Fibroblast of villous mesenchyme (primary cell): ENCODE measurements at regions not wholly inside any gene's neighbourhood (a gene's known extent, or its start where the extent isn't known, plus 50 kb on each side); places are given as distances from the start of the nearest gene placed in this dataset.
"Not testable (repeated sequence)": the region's sequence is repeated elsewhere in the genome, so short reads cannot be mapped to it uniquely, and the experiment has no call there.

Experiments
- DNase-seq: peaks from one replicate; pipeline ENCODE4 v3.0.0-alpha.2; 2010; ENCODE audit warnings: low read depth
- H3K4me3 ChIP-seq: 2 replicates; pipeline ENCODE4 v1.5.1; 2011; ENCODE audit warnings: low read depth, mild to moderate bottlenecking, low read length
- CTCF ChIP-seq: IDR thresholded peaks from 2 replicates; pipeline ENCODE4 v1.5.1; 2012; ENCODE audit warnings: low read depth, mild to moderate bottlenecking, low read length; ENCODE audit not compliant: insufficient read depth

- no peak overlapping the region for H3K4me3 ChIP-seq
- no peak for DNase-seq
- TF ChIP-seq CTCF, result no peak
These were observed 519.3 kb upstream of the ARPP21 start for GRCh38 chr3:35120026-35120425.

GRCh38 chr3:35137612-35138011 lies 501.7 kb upstream of the ARPP21 start:
- DNase-seq, result no peak
- no peak overlapping the region for H3K4me3 ChIP-seq
- no peak for TF ChIP-seq CTCF

- TF ChIP-seq CTCF, result no peak
- DNase-seq, result no peak
- no peak overlapping the region for H3K4me3 ChIP-seq
These were observed 497.9 kb upstream of the ARPP21 start for GRCh38 chr3:35141406-35141805.

- no peak for DNase-seq
- no peak overlapping the region for H3K4me3 ChIP-seq
- TF ChIP-seq CTCF, result no peak
These were observed 495.3 kb upstream of the ARPP21 start for GRCh38 chr3:35144011-35144410.

GRCh38 chr3:35146256-35147035 lies 492.9 kb upstream of the ARPP21 start:
- not testable (repeated sequence) for H3K4me3 ChIP-seq, DNase-seq

GRCh38 chr3:35183927-35184675 lies 455.2 kb upstream of the ARPP21 start:
- no peak overlapping the region for H3K4me3 ChIP-seq
- no peak for TF ChIP-seq CTCF
- no peak for DNase-seq

GRCh38 chr3:35184775-35185174 lies 454.6 kb upstream of the ARPP21 start:
- no peak for TF ChIP-seq CTCF
- peak; percentile 16 for DNase-seq
- no peak overlapping the region for H3K4me3 ChIP-seq
